ENCODE measurements at regions not wholly inside any gene's neighbourhood (a gene's known extent, or its start where the extent isn't known, plus 50 kb on each side); places are given as distances from the start of the nearest gene placed in this dataset.

DNA sequence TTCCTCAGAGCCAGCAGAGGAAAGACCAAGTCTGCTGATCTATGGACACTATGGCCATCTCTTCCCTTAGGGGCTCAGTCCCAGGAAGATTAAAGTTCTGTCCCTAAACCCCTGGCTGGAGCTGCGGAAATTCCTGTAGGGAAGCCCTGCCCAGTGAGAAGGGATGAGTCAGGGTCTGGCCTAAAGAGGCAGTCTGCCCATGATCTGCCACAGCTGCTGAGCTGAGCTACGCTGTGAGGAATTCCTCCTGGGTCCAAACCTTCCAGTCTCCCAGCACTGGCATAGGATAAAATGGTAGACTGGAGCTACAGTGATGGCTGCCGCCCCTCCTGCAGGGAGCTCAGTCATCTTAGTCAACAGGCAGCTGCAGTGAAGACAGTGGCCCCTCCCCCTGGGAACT lies 213.7 kb downstream of the BRINP2 start:
- no peak for ATAC-seq
- no peaks in the 10 kb centered on the region for H3K36me3 Mint-ChIP-seq (ENCODE audit: low read depth)
- TF ChIP-seq, protein P1, sequence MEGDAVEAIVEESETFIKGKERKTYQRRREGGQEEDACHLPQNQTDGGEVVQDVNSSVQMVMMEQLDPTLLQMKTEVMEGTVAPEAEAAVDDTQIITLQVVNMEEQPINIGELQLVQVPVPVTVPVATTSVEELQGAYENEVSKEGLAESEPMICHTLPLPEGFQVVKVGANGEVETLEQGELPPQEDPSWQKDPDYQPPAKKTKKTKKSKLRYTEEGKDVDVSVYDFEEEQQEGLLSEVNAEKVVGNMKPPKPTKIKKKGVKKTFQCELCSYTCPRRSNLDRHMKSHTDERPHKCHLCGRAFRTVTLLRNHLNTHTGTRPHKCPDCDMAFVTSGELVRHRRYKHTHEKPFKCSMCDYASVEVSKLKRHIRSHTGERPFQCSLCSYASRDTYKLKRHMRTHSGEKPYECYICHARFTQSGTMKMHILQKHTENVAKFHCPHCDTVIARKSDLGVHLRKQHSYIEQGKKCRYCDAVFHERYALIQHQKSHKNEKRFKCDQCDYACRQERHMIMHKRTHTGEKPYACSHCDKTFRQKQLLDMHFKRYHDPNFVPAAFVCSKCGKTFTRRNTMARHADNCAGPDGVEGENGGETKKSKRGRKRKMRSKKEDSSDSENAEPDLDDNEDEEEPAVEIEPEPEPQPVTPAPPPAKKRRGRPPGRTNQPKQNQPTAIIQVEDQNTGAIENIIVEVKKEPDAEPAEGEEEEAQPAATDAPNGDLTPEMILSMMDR (IDR thresholded peaks at IDR 0.05), result no peak

DNA sequence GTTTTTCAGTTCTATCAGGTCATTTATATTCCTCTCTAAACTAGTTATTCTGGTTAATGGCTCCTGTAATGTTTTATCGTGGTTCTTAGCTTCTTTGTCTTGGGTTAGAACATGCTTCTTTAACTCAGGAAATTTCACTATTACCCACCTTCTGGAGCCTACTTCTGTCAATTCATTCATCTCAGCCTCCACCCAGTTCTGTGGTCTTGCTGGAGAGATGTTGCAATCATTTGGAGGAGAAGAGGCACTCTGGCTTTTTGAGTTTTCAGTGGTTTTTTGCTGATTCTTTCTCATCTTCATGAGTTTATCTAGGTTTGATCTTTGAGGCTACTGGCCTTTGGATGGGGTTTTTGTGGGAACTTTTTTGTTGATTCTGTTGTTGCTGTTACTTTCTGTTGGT lies 213.0 kb downstream of the BRINP2 start:
- no peak overlapping the region for H3K27ac Mint-ChIP-seq
- ATAC-seq, result no peak
- H3K9me3 Mint-ChIP-seq, result peaks cover 11% of the 10 kb centered on the region
- no peaks in the 10 kb centered on the region for H3K27me3 Mint-ChIP-seq
- TF ChIP-seq, protein P1 (IDR thresholded peaks at IDR 0.05), result no peak
- intact Hi-C loops (cut with micrococcal nuclease), result no loop called here
- CTCF ChIA-PET, result no interaction called here
- H3K4me1 Mint-ChIP-seq (ENCODE audit: low read depth), result no peaks in the 10 kb centered on the region
- H3K4me3 Mint-ChIP-seq, result no peak overlapping the region
- POLR2A ChIA-PET, result no interaction called here
- no peak for DNase-seq
- no peaks in the 10 kb centered on the region for H3K36me3 Mint-ChIP-seq (ENCODE audit: low read depth)

More for the DNA sequence above, 213.7 kb downstream of the BRINP2 start:
- Mint-ChIP-seq H3K4me3 (no peak overlapping the region), H3K27ac (no peak overlapping the region), H3K27me3 (no peaks in the 10 kb centered on the region), H3K9me3 (peaks cover 11% of the 10 kb centered on the region), H3K4me1 (ENCODE audit: low read depth) (no peaks in the 10 kb centered on the region)
- CTCF ChIA-PET, result no interaction called here
- DNase-seq, result no peak
- POLR2A ChIA-PET, result no interaction called here
- intact Hi-C loops (cut with micrococcal nuclease), result no loop called here

DNA sequence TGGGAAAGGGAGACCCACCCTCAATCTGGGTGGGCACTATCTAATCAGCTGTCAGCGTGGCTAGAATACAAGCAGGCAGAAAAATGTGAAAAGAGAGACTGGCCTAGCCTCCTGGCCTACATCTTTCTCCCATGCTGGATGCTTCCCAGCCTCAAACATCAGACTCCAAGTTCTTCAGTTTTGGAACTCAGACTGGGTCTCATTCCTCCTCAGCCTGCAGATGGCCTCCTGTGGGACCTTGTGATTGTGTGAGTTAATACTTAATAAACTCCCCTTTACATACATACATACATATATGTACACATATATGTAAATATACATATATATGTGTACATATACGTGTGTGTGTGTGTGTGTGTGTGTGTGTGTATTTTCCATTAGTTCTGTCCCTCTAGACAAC lies 207.1 kb downstream of the BRINP2 start:
- Mint-ChIP-seq H3K9me3 (peaks cover 9% of the 10 kb centered on the region), H3K36me3 (ENCODE audit: low read depth) (no peaks in the 10 kb centered on the region), H3K27ac (no peak overlapping the region), H3K27me3 (no peaks in the 10 kb centered on the region), H3K4me3 (no peak overlapping the region), H3K4me1 (ENCODE audit: low read depth) (no peaks in the 10 kb centered on the region)
- intact Hi-C loops (cut with micrococcal nuclease), result no loop called here
- DNase-seq, result no peak
- ATAC-seq, result no peak
- CTCF ChIA-PET, result no interaction called here
- TF ChIP-seq, protein P1 (IDR thresholded peaks at IDR 0.05), result no peak
- POLR2A ChIA-PET, result no interaction called here

DNA sequence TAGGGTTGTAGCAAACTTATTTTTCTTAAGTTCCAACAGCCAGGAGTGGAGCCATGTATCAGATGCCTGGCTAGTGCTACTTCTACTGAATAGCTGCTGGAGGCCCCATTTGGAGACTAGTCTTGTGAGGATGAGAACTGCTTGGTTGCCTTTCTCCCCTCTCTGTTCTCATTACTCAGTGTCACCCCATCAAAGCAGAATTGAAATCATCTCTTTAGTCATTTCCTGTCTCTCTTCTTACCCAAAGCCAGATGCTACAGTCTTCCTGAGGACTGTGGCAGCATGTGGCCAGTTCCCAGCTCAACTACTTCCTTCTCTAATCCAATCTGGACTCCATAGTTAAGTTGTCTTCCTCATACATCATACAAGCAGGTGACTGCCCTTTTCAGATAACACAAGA lies 197.5 kb downstream of the BRINP2 start:
- Mint-ChIP-seq H3K4me1 (ENCODE audit: low read depth) (no peaks in the 10 kb centered on the region), H3K36me3 (ENCODE audit: low read depth) (no peaks in the 10 kb centered on the region), H3K4me3 (no peak overlapping the region), H3K9me3 (no peaks in the 10 kb centered on the region), H3K27ac (no peak overlapping the region), H3K27me3 (no peaks in the 10 kb centered on the region)
- no peak for DNase-seq
- TF ChIP-seq, protein P1 (IDR thresholded peaks at IDR 0.05), result no peak
- intact Hi-C loops (cut with micrococcal nuclease), result no loop called here
- POLR2A ChIA-PET, result no interaction called here
- CTCF ChIA-PET, result no interaction called here
- ATAC-seq, result no peak

DNA sequence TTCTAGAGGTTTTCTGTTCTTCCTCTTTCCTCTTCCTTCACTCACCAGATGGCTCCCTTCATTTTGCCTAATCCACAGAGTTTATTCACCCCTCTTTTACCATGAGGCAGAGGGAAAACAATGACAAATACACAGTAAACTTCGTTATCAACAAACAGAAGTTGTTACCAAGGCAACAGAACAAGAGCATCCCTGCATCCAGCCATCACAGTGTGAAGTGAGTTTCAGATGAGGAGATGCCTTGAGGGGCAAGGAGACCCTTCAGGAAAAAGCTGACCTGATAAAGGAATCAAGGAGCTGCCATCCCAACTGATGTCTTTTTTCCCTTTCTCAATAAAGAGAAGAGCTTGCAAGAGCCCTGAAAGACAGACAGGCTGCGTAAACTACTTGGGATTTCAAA lies 195.3 kb downstream of the BRINP2 start:
- CTCF ChIA-PET, result no interaction called here

More for the DNA sequence above, 195.3 kb downstream of the BRINP2 start:
- no peak overlapping the region for H3K27ac Mint-ChIP-seq
- H3K36me3 Mint-ChIP-seq (ENCODE audit: low read depth), result no peaks in the 10 kb centered on the region
- no peaks in the 10 kb centered on the region for H3K27me3 Mint-ChIP-seq
- intact Hi-C loops (cut with micrococcal nuclease), result no loop called here
- H3K4me3 Mint-ChIP-seq, result no peak overlapping the region
- H3K4me1 Mint-ChIP-seq (ENCODE audit: low read depth), result no peaks in the 10 kb centered on the region
- POLR2A ChIA-PET, result no interaction called here
- no peaks in the 10 kb centered on the region for H3K9me3 Mint-ChIP-seq
- TF ChIP-seq, protein P1 (IDR thresholded peaks at IDR 0.05), result no peak
- DNase-seq, result no peak
- ATAC-seq, result no peak

All from activated CD8-positive, alpha-beta T cell treated with anti-CD3 and anti-CD28 coated beads for 36 hours (primary cell).